Bronchial epithelial cell (primary cell): ENCODE measurements at regions not wholly inside any gene's neighbourhood (a gene's known extent, or its start where the extent isn't known, plus 50 kb on each side); places are given as distances from the start of the nearest gene placed in this dataset.

ENCODE experiments used
- DNase-seq: peaks from one replicate; pipeline ENCODE4 v3.0.0-alpha.2; 2010; ENCODE audit warnings: low read depth
- FAIRE-seq: peaks from 2 replicates; lab custom pipeline; 2011; peaks lifted over from hg19 to GRCh38; lab: Jason Lieb, UNC
- H3K27me3 ChIP-seq: 2 replicates; pipeline ENCODE4 v1.5.1; 2011; ENCODE audit warnings: low read length; ENCODE audit not compliant: control insufficient read depth, insufficient read depth
- H3K36me3 ChIP-seq: 2 replicates; pipeline ENCODE4 v1.5.1; 2011; ENCODE audit warnings: low read length; ENCODE audit not compliant: control insufficient read depth, insufficient read depth
- H3K4me3 ChIP-seq: 2 replicates; pipeline ENCODE4 v1.5.1; 2011; ENCODE audit warnings: mild to moderate bottlenecking, low read depth, low read length, control low read depth
- TF ChIP-seq, protein P1 (sequence below): IDR thresholded peaks from 2 replicates; pipeline ENCODE4 v1.5.1; 2011; ENCODE audit warnings: mild to moderate bottlenecking, moderate library complexity, low read length, control low read depth, inconsistent platforms; ENCODE audit not compliant: insufficient read depth, severe bottlenecking

DNA sequence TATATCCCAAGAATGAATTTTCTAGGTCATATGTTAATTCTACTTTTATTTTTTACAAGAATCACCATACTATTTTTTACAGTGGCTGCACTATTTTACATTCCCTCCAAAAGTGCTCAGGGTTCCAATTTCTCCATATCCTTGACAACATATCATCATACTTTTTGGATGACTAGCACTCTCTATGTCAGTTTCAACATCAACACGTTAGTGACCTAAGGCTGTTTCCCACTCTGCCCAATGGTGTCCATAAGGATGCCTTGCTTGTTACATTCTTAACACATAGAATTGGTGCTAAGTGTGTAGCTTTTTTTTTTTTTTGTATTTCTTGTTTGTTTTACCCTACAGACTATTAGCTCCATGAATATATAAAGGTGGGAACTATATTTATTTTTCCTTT is 175.4 kb downstream of the PCDH10 start:
- FAIRE-seq (no peak), DNase-seq (no peak)
- Histone ChIP-seq H3K4me3 (no peak overlapping the region), H3K27me3 (no peaks in the 10 kb centered on the region), H3K36me3 (no peaks in the 10 kb centered on the region)
- TF ChIP-seq, protein P1, sequence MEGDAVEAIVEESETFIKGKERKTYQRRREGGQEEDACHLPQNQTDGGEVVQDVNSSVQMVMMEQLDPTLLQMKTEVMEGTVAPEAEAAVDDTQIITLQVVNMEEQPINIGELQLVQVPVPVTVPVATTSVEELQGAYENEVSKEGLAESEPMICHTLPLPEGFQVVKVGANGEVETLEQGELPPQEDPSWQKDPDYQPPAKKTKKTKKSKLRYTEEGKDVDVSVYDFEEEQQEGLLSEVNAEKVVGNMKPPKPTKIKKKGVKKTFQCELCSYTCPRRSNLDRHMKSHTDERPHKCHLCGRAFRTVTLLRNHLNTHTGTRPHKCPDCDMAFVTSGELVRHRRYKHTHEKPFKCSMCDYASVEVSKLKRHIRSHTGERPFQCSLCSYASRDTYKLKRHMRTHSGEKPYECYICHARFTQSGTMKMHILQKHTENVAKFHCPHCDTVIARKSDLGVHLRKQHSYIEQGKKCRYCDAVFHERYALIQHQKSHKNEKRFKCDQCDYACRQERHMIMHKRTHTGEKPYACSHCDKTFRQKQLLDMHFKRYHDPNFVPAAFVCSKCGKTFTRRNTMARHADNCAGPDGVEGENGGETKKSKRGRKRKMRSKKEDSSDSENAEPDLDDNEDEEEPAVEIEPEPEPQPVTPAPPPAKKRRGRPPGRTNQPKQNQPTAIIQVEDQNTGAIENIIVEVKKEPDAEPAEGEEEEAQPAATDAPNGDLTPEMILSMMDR, result no peak

GRCh38 chr4:133323670-133324069 is 174.6 kb downstream of the PCDH10 start:
- TF ChIP-seq, protein P1, result no peak
- no peak for DNase-seq

GRCh38 chr4:133320576-133321170 is 171.6 kb downstream of the PCDH10 start:
- TF ChIP-seq, protein P1, result peak; percentile 35
- no peaks in the 10 kb centered on the region for H3K27me3 ChIP-seq
- H3K4me3 ChIP-seq, result no peak overlapping the region
- FAIRE-seq (no peak), DNase-seq (peak; percentile 15)
- no peaks in the 10 kb centered on the region for H3K36me3 ChIP-seq

More at GRCh38 chr4:133323670-133324069, 174.6 kb downstream of the PCDH10 start:
- FAIRE-seq, result no peak
- Histone ChIP-seq H3K36me3 (no peaks in the 10 kb centered on the region), H3K4me3 (no peak overlapping the region), H3K27me3 (no peaks in the 10 kb centered on the region)

DNA sequence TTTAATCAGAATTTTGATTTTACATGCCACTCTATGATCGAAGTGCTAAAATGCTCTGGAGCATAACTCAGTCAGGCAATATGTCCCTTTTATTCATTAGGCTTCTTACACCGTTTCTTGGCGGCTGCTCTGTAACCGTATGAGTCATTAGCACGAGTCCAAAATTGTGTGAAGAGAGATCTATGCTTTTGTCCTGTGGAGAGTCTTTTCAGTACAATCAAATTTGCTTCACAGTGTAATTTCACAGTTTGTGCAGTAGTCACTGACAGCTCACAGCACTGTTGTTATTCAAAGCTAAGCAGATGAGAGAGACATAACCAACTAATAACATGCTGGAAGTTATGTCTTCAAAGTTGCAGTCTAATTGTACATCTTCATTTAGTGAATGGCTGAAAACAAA is 167.8 kb downstream of the PCDH10 start:
- TF ChIP-seq, protein P1, result no peak
- DNase-seq (no peak), FAIRE-seq (no peak)

DNA sequence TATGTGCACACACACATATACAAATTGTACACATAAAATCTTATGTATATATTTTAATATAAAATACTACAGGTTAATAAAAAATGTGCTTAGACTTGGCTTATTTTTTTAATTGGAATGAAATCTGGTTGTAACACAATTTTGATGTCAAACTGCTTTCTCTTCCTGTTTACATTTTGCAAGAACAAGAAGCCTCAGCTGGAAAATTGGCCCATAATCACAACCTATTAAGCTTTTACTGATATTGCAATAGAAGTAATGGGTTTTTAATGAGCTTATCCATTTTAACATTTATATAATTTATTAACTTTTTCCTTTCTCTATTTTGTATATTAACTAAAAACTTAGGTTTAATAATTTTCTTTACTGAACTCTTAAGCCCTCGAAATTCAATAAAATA is 165.9 kb downstream of the PCDH10 start:
- TF ChIP-seq, protein P1, result no peak
- no peaks in the 10 kb centered on the region for H3K27me3 ChIP-seq
- FAIRE-seq (no peak), DNase-seq (no peak)
- H3K4me3 ChIP-seq, result no peak overlapping the region
- no peaks in the 10 kb centered on the region for H3K36me3 ChIP-seq

More for the DNA sequence above, 167.8 kb downstream of the PCDH10 start:
- Histone ChIP-seq H3K27me3 (no peaks in the 10 kb centered on the region), H3K4me3 (no peak overlapping the region), H3K36me3 (no peaks in the 10 kb centered on the region)

DNA sequence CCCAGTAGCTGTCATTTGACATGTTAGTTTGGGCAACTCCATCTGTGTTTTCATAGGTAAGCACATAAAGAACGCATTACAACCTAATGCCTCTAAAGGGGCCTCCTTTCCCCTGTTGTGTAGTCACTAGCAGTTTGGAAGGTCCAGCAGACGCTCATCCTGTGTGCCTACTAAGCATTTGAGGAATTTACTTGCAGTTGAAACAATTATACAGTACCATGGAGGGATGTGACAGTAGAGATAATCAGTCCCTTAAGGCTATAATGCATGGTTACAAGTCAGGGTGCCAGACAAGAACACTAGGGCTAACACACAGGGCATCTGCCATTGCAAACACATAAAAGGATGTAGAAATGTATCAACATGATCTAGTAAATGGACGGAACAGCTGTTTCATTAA is 138.3 kb downstream of the PCDH10 start:
- no peaks in the 10 kb centered on the region for H3K27me3 ChIP-seq
- DNase-seq (no peak), FAIRE-seq (no peak)
- TF ChIP-seq, protein P1, result no peak
- no peak overlapping the region for H3K4me3 ChIP-seq
- H3K36me3 ChIP-seq, result no peaks in the 10 kb centered on the region
